22Rv1 (cell line): ENCODE measurements at regions not wholly inside any gene's neighbourhood (a gene's known extent, or its start where the extent isn't known, plus 50 kb on each side); places are given as distances from the start of the nearest gene placed in this dataset.
A peak's percentile ranks its signal among the peaks of the same experiment; 100 is the strongest.
"Not testable (repeated sequence)": the region's sequence is repeated elsewhere in the genome, so short reads cannot be mapped to it uniquely, and the experiment has no call there.

Experiments used
- H3K27ac ChIP-seq: fragments of 450-650 bp; 2 replicates; pipeline ENCODE4 v1.5.1; 2017
- CTCF ChIP-seq: fragments of 450-650 bp; IDR thresholded peaks from 2 replicates; pipeline ENCODE4 v1.5.1; 2017; ENCODE audit warnings: mild to moderate bottlenecking
- ZFX ChIP-seq: fragments of 450-650 bp; IDR thresholded peaks from 2 replicates; pipeline ENCODE4 v1.6.1; 2017; ENCODE audit warnings: antibody characterized with exemption, borderline replicate concordance

DNA sequence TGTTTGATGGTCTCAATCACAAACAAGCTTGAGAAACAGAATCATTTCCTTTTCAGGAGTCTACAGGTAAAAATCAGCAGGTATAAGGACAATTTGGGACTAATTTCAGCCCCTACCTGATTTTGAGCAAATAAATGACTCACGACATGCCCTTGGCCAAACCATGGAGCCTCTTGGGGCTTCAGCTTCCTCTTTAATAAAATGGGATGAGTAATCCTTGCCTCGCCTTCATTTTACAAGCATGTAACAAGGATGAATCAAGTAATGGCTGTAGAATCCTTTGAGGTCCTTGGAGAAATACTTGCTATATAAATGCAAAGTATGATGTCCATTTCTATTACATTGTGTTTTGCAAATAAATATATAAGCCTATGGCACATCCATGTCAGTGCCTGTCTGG, 212.8 kb upstream of the PODXL start:
- TF ChIP-seq ZFX = no peak
- TF ChIP-seq CTCF = no peak
- H3K27ac ChIP-seq = no peak overlapping the region

DNA sequence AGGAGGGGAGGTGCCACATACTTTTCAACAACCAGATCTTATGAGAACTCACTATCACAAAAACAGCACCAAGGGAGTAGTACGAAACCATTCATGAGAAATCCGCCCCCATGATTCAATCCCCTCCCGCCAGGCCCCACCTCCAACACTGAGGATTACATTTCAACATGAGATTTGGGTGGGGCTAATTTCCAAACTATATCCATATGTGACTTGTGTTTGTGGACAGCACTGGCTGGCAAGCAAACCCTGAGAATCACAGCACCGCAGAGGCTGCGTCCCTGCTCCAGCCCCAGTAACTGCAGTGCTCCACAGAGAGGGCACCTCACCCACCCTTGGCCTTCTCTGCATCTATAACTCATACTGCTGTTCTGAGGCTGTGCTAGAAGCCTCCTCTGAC, 211.2 kb upstream of the PODXL start:
- H3K27ac ChIP-seq = no peak overlapping the region
- TF ChIP-seq ZFX (no peak), CTCF (no peak)

- TF ChIP-seq CTCF = no peak
- TF ChIP-seq ZFX = no peak
- no peak overlapping the region for H3K27ac ChIP-seq
Observed at GRCh38 chr7:131765575-131765974, 209.1 kb upstream of the PODXL start.

GRCh38 chr7:131764143-131764775, 207.8 kb upstream of the PODXL start:
- no peak overlapping the region for H3K27ac ChIP-seq
- TF ChIP-seq CTCF = no peak
- no peak for TF ChIP-seq ZFX

DNA sequence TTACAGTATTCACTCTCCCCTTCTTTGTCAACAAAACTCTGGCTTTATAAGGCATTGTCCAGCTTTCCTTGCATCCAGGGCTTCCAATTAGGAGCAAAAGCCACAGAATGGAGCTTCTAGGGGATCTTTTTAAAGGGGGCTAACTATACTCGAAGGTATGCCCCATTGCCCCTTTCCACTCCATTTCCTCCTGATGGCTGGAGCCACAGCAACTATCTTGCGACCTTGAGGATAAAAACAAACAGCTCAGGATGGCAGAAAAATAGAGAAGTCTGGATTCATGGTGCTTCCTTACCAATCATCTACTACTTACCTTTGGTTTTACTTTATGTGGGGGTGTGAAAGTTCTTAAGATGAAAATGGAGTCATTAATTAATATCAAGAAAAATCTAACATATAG, 206.3 kb upstream of the PODXL start:
- no peak overlapping the region for H3K27ac ChIP-seq
- TF ChIP-seq CTCF (no peak), ZFX (no peak)

DNA sequence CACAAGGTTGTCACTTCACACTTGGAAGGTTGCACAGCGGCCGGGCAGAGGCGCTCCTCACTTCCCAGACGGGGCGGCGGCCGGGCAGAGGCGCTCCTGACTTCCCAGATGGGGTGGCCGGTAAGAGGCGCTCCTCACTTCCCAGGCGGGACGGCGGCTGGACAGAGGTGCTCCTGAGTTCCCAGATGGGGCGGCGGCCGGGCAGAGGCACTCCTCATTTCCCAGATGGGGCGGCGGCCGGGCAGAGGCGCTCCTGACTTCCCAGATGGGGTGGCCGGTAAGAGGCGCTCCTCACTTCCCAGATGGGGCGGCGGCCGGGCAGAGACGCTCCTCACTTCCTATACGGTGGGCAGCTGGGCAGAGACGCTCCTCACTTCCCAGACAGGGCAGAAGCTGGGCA, 199.4 kb upstream of the PODXL start:
- H3K27ac ChIP-seq = not testable (repeated sequence)

DNA sequence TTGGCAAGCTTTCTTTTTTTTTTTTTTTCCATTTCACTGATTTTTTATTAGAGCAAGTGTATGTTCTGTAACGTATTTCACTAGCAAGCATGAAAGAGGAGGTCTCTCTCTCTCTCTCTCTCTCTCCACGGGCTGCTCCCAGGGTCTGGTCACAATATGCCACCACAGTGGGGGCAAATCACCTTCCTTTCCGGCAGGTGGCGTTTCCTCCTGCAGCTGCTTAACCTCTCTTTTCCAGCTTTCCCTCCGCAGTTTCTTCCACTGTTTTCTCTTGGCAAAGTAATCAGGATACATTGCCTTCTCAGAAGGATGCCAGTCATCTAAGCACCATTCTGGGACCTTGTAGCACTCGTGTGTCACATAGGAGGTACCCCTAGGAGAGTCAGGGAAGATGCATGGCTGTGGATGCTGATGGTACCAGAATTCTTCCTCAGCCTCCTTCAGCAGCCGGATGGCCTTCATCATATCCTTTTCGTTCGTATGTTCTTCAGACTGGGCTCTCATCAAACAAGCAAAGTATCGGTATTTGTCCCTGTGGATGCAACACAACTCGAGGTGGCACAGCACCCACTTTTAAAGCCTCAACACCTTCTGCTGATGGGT, 197.3 kb upstream of the PODXL start:
- TF ChIP-seq CTCF = peak; percentile 87
- no peak for TF ChIP-seq ZFX
- no peak overlapping the region for H3K27ac ChIP-seq
